GM21723 (cell line): ENCODE measurements at regions not wholly inside any gene's neighbourhood (a gene's known extent, or its start where the extent isn't known, plus 50 kb on each side); places are given as distances from the start of the nearest gene placed in this dataset.

Experiments used
- ATAC-seq: cut with Tn5 transposase; IDR thresholded peaks from one replicate; pipeline ENCODE4 v1.9.1; 2021; ENCODE audit warnings: mild to moderate bottlenecking, moderate library complexity; ENCODE audit not compliant: unreplicated experiment

DNA sequence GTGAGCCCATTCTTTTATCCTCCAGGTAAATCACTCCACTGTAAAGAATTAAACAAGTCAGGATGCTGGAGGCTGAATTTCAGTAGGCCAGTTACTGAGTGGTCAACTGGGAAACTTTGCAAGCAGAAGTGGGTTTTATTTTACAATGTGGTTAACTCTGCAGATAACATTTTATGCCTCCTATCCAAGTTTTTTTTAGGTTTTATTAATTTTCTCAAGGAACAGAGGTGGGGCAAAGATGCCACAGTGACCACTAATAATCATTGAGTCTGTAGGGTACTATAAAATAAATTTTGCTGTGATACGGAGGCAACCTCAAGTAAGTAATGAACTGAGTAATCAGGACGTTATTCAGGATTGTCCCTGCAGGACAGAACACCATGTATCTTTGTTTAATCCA is 599.9 kb downstream of the METTL15 start:
- no peak for ATAC-seq

DNA sequence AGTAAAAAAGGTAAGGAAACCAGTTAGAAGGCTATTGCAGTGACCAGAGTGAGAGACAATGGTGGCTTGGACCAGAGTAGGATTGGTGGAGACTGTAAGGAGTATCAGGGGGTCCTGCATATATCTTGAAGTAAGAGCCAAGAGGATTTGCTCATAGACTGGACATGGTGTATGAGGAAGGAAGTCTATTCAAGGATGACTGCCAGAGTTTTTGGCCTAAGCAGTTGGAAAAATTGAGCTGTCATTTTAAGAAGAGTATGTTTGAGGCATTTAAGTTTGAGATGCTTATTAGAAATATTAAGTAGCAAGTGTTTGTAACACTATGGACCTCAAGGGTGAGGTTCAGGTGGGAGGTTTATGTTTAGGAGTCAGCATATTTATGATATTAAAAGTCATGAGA is 596.6 kb downstream of the METTL15 start:
- no peak for ATAC-seq

DNA sequence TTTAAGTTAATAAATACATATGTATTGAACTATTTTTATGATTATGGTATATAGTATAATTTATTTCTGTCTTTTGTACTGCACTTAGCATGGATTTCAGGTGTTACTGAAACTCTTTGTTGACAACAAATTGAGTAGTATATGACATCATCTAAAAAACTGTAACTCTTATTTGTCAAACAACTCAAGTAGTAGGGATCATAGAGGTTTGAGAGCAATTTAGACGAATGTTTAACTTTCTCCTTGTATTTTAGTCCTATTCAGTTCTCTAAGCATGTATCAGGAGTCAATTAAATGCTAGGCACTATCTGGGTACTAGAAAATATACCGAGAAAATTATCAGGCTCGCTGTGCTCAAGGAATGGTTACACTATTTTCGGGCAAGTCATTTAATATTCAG is 595.2 kb downstream of the METTL15 start:
- ATAC-seq: no peak

DNA sequence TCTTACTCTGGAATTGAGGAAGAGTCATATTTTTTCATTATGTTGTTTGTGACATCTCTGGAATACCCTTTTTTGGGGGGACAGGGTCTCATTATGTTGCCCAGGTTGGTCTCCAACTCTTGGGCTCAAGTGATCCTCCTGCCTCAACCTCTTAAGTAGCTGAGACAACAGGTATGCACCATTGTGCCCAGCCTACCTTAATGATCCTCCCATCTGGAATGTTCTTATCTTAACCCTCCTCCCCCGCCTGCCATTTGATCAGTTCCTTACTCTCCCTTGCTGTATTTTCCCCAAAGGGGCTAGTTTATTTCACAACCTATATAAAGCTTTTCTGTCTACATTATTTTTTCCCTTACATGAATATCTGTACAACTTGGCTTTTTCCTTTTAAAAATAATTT is 594.7 kb downstream of the METTL15 start:
- ATAC-seq: no peak

DNA sequence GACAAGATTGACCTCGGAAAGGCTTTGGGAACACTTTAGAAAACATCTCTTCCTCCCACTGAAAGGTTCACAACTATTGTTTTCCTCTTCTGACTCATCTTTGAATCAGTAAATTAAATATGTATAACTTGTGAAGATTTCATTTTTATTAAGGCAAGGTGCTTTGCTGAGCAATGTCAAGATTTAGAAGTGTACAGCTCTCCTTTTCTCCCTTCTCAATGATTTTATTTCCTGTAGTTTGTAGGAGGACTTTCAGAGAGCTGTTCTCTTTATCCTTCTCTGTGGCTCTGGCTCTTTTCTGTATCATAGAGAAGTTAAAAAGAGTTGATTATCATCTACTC is 594.2 kb downstream of the METTL15 start:
- no peak for ATAC-seq

DNA sequence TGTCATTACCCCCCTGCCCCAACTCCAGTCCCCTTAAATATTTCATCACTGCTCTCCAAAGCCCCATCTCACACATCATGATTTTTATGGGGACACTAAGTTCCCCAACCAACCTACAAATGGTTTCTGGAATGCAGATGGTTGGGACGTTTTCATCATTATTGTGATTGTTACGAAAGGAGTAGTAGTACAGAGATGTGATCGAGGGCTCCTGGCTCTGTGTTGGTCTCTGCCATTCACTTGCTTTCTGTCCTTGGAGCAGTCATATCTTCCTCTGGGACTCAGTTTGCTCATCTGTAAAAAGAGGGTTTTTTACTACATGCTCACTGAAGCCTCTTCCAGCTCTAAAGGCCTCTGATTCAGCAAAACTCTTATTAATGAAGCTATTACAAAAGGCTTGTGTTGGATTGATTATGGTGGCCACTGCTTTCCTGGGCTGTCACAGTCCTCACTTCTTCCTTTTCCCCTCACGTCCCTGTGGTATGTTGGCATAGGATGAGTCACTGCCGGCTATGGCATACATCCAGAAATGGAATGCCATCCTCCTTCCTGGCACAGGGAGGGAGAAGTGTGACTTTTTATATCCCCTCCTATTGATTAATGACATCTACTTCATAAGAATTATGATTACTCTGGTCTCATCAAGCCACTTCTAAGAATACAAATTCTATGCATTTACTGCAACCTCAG is 593.7 kb downstream of the METTL15 start:
- no peak for ATAC-seq

DNA sequence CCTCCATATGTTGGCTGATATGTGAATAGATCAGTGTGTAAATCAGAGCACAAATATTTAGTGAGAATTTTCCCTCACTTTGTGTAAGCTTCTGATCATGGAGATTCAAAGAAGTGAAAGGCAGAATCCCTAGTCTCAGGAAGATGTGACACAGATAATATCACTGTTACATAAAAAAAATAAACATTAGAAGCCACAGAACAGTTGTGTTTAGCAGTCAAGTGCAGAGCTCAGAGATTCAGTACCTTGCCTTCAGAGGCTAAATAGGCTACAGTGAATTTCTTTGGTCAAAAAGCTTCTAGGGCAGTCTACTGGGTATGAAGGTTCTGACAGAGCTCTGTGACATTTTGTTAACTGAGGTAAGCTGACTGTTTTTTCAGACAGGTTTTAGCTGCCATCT is 591.5 kb downstream of the METTL15 start:
- no peak for ATAC-seq

DNA sequence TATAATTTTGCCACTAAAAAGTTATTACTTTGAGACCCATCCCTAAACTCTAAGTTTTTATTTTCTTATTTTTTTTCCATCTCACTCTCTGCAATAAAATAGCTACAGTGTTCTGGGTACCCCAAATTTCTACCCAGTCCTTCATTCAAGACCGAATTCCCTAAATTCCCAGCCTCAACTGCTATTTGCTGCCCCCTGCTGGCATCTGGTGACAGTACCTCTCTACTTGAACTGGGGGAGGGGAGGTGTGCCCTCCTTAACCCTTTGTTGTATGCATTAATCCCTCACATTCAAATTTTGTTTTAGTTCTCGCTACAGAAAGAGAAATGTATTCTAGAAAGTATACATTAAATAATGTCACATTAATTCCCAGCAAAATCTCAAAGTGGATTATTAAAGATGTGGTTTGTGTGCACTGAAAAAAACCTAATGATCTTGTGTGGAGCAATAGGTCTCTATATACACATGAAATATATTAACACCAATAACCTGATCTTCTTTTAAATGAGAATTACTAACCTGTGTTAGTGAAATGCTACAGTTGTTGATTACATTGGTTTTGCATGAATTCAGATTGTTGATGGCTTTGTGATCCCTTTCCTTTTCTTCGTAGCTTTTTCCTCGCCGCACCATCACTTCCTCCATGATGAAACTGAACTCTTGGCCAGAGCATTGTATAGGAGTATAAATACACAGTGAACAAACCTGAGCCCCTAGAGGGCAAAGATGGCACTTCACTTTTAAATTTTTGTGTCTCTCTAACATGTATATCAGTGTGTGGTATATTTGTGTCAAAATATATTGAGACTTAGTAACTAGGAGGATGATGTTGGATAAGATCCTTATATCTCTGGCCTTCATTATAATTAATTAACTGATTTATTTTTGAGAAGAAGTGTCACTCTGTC is 590.0 kb downstream of the METTL15 start:
- ATAC-seq: peak; percentile 79

DNA sequence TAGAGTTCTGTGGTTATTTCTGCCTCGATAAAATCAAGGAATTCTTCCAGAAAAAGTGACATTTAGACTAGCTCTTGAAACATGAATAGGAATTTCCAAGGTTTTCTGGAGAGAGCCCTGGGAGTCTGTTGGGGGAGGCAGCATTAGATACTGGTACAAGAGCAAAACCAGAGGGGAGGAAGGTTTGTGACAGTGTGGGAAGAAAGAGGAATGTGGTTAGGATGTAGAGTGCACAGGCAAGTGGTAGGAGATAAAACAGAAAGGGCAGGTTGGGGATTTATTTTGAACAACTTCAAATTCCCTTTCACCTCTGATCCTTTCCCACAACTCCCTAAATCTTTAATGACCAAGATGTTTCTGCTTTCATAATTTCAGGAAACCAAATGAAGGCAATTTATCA is 588.4 kb downstream of the METTL15 start:
- no peak for ATAC-seq

DNA sequence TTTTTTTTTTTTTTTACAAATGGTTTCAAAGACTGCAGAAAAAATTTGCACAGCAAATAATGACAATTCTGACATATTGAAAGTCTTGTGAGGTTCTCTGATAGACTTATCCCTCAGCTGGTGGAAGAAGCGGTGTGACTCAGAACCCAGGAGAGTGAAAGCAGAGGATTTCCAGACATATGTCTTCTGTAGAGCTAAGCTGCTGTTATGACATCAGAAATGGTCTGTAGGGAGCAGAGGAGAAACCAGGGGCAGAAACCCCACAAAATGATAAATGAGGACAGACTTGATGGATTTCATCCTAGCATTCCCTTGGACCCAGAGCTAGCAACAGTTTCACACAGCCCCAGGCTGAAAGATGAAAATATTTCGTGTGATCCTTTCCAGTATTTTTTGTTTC is 582.6 kb downstream of the METTL15 start:
- ATAC-seq: no peak

DNA sequence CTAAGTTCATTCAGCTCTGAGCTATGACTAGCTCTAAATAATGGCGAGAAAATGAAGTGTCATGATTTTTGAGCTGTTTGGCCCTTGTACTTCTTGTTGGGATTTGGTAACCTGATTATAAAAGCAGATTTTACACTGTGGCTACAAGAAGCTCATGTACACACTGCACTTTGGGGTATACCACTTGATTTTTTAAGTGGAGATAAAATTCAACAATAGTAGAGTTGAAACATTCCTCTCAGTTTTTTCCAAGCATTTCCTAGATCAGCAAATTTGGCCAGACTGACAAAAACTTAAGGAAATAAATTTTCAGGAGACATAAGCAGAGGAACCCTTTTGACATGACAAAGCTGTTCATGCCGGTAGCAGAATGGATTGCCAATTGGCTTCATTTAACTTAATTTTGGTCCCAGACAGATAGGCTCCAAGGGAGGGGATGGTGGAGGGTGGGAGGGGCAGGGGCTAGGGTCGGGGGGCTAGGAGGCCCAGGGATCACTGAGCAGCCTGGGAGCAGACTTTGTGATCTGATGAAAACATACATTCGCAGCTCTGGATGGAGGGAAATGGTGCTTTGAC is 575.9 kb downstream of the METTL15 start:
- no peak for ATAC-seq

DNA sequence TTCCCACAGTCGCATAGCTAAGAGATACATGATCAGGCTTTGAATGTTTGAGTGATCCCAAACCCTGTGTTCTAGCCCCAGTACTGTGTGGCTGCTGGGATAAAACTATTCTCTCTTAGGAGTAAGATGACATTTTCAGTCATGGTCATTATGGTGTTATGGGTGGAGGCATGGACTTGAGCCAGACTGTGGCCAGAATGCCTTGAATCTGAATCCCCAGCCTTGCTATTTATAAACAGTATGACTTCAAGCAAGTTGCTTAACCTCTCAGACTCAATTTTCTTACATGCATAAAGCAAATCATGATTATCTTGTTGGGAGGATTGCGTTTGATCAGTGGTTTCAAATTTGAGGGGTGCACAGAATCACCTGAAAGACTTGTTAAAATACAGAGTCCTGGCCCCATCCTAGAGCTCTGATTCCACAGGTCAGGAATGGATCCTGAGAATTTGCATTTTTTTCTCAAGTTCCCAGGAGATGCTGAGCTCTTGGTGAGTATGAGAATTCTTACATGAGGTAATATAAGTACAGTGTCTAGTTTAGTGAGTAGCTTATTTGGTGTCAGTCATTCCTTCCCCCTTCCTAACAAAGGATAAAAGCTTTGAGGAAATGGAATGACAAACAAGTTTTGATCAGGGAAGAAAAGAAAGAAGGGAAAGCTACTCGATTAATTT is 571.7 kb downstream of the METTL15 start:
- no peak for ATAC-seq

DNA sequence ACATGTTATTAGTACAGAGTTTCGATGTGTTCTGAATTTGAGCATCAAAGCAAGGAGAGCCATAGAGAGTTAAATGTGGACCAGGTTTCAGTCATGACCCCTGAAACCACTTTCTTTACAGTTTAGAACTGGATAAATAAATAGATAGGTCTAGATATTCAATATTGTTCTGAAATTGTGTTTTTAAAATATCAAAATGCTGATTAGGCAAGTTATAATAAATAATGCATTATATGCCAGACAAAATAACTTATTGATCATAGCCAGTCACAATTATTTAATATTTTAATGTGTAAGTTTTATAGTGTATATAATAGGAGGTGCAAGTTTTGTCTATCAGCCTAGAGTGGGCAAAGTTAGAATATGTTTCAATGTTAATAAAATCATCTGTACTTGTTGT is 569.5 kb downstream of the METTL15 start:
- no peak for ATAC-seq

DNA sequence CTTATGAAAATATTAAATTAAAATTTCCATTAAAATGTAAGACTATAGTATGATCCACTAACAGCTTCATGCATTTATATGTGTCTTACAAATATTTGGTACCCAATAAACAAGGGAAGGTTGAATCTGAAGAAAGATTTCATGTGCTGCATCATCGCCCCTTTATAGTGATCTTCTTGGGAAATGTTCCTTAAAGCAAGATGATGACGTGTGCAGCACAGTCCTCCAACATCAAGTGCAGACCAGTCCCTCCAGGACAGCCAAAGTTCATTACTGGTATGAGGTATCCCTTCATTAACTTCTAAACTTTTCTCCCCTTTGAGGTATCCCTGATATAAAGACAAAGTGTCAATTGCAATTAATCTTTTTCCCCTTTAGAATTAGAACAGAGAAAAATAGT is 567.0 kb downstream of the METTL15 start:
- no peak for ATAC-seq

DNA sequence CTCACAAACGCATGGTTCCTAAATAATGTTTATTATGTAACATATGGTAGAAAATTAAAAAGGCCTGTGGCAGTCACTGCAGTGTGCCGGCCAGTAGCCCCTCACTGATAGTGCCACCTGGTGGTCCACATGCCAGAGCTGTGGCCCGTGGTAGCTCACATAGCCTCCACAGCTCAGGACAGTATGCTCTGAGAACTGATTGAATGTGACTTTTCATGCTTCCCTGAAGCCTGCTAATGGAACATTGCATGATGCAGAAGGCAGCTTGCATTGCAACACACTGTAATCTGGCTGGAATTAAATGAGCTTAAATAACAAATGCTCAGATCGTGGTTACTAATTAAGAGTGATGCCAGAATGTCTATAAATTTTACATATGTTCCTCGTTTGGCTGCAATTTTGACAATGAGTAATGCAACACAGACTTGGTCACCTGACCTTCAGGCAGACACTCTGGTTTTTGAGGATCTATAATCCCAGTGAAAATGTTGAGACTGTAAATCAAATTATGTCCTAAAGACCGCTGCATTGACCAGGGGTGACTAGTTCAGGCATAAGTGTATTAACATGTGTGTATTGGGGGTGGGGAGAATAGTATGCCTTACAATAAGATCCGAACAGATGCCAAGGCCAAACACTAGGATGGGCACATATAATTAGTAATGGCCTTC is 566.4 kb downstream of the METTL15 start:
- no peak for ATAC-seq

DNA sequence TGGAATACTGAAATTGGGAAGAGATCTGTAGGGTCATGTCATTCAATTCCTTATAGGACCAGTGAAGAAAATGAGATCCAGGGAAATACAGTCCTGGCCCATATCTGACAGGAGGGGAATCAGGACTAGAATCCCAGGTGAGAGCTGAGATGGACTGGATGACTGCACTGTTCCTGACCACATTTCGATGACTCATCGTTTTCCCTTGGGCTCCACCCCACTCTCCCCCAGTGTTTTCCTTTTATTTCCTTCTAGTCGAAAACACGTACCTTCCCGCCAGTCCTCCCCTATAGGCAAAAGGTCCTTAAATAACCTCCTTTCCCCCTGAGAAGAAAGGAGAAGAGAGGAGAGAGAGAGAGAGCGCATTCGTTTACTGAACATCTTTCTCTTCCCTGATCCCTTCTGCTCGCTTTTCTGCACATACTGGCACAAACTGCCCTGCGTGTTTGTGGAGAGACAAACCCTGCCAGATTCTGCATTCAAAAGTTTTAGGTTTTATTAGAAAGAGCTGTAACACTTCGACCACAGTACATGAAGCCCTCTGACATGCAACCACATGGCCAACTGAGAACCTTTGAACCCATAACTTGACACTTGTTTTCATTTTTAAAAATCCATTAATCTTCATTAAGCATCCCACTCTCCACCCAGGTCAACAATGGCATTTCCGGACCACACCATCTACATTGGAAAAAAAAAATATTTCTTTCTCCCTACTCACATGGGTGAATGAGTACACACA is 565.7 kb downstream of the METTL15 start:
- no peak for ATAC-seq

DNA sequence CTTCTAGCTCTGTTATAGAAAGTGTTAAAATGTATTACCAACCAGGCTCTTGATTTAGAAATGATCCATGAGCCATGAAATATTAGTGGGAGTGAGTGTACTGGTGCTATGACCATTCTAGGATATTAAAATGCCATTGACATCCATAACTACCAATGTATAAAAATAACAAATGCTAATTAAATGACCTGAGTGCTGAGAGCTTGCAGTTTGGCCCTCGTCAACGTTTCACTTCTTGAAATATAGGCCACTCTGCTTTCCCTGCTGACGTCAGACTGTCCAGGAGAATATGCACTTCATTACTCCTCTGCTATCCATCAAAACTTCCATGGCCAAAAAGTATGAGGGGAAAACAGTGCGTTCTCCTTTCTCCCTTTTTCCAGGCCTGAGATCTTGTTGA is 563.1 kb downstream of the METTL15 start:
- no peak for ATAC-seq

DNA sequence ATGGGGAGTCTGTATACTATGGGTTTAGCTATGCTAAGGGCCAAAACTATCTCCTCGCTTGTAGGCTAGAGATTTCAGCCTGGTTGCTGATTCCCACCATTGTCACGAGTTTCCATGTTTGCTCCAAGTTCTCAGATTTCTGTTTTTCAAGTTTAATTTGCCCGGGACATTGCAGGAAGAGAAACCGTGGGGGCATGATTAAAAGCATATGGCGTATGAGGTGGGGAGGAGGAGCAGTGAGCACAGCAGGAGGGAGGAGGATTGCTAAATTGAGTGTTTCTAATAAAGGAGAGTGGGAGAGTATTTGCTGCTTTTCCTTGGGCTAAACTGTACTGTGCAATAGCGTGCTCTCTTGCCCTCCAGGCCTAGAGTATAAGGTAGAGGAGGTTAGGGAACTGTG is 558.4 kb downstream of the METTL15 start:
- ATAC-seq: no peak

DNA sequence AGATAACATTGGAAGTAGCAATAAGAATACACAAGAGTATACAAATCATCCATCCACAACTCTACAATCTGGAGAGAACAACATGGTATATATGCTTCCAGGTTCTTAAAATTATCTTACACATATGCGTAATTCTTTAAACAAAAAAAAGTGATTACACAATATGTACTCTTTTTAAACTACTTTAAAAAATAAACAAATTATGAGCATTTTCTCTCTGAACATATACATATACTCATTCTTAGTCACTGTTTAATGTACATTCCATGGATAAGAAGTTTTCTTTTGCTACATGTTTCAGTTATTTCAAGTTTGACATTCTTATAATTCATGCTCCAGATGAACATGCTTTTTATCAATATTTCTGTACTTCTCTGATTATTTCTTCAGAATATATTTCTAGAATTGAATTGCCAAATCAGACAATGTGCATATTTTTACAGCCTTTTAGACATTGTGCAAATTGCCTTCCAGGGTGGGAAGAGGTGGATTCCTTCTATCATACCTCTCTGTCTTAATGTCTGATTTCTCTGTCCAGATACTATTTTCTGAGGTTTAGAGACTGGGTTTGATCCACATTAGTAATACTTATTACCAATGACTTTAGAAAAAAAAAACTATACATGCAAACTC is 551.6 kb downstream of the METTL15 start:
- ATAC-seq: no peak
